GM19455 (cell line): ENCODE measurements at regions not wholly inside any gene's neighbourhood (a gene's known extent, or its start where the extent isn't known, plus 50 kb on each side); places are given as distances from the start of the nearest gene placed in this dataset.

Experiments used
- ATAC-seq: cut with Tn5 transposase; IDR thresholded peaks from one replicate; pipeline ENCODE4 v1.9.1; 2021; ENCODE audit not compliant: unreplicated experiment

- no peak for ATAC-seq
Measured at GRCh38 chr11:33560729-33561128, 139.9 kb downstream of the C11orf91 start.

GRCh38 chr11:33559567-33559966 lies 141.1 kb downstream of the C11orf91 start:
- no peak for ATAC-seq

- ATAC-seq, result no peak
Measured at GRCh38 chr11:33558097-33558496, 142.5 kb downstream of the C11orf91 start.

GRCh38 chr11:33557201-33557600 lies 143.4 kb downstream of the C11orf91 start:
- ATAC-seq, result no peak

GRCh38 chr11:33554219-33554618 lies 146.4 kb downstream of the C11orf91 start:
- ATAC-seq, result no peak

GRCh38 chr11:33553486-33553885 lies 147.1 kb downstream of the C11orf91 start:
- no peak for ATAC-seq

GRCh38 chr11:33552756-33553155 lies 147.9 kb downstream of the C11orf91 start:
- ATAC-seq, result no peak

- no peak for ATAC-seq
Measured at GRCh38 chr11:33551051-33551450, 149.6 kb downstream of the C11orf91 start.

- no peak for ATAC-seq
Measured at GRCh38 chr11:33549483-33549882, 151.1 kb downstream of the C11orf91 start.

GRCh38 chr11:33545931-33546330 lies 154.7 kb downstream of the C11orf91 start:
- ATAC-seq, result no peak

- no peak for ATAC-seq
Measured at GRCh38 chr11:33544593-33545373, 155.8 kb downstream of the C11orf91 start.

GRCh38 chr11:33543823-33544222 lies 156.8 kb downstream of the C11orf91 start:
- no peak for ATAC-seq

- no peak for ATAC-seq
Measured at GRCh38 chr11:33542921-33543320, 157.7 kb downstream of the C11orf91 start.

GRCh38 chr11:33540946-33541915 lies 159.4 kb downstream of the C11orf91 start:
- ATAC-seq, result no peak

GRCh38 chr11:33540427-33540826 lies 160.2 kb downstream of the C11orf91 start:
- no peak for ATAC-seq

- no peak for ATAC-seq
Measured at GRCh38 chr11:33539751-33540150, 160.9 kb downstream of the C11orf91 start.

GRCh38 chr11:33538726-33539125 lies 161.9 kb downstream of the C11orf91 start:
- ATAC-seq, result no peak

GRCh38 chr11:33536178-33536577 lies 164.4 kb downstream of the C11orf91 start:
- no peak for ATAC-seq

GRCh38 chr11:33534575-33534974 lies 166.1 kb downstream of the C11orf91 start:
- no peak for ATAC-seq

- no peak for ATAC-seq
Measured at GRCh38 chr11:33533386-33534052, 167.1 kb downstream of the C11orf91 start.

- ATAC-seq, result no peak
Measured at GRCh38 chr11:33532720-33533385, 167.8 kb downstream of the C11orf91 start.
